Renal cortical epithelial cell (primary cell): ENCODE measurements at regions not wholly inside any gene's neighbourhood (a gene's known extent, or its start where the extent isn't known, plus 50 kb on each side); places are given as distances from the start of the nearest gene placed in this dataset.

Source experiments
- DNase-seq: peaks from one replicate; pipeline ENCODE4 v3.0.0-alpha.2; 2011; ENCODE audit warnings: low read depth

DNA sequence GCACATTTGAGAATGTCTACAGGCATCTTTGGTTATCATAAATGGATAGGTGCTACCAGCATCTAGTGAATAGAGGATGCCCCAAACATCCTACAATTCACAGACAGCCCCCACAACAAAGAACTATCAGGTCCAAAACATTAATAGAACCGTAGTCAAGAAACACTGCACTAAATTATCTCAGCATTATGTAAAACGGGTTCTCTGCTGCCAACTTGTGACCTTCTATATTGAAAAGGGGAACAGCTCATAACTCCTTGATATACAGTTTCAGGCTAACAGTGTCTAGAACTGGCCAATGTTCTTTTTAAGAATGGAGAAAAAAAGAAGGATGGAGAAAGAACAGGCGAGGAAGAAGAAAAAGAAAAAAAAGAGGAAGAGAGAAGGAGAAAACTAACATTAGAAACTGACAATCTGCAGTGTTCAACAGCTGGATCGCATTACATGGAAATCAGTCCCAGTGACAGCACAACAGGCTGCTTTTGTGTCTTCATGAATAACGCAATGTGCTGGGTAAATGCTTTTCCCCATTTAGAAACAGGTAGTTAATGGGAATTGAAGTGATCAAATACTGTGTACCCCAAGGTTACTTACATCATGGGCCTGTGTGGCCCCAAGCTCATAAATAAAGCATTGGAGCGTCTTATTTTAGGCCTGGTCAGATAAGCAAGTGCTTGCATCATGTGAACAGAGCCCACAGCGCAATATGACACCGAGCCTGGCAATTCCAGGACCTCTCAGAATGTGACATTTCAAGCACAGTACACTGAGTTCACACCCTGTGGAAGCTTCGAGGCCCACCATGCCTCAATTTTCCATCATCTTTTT, 339.5 kb downstream of the DHX15 start:
- no peak for DNase-seq

DNA sequence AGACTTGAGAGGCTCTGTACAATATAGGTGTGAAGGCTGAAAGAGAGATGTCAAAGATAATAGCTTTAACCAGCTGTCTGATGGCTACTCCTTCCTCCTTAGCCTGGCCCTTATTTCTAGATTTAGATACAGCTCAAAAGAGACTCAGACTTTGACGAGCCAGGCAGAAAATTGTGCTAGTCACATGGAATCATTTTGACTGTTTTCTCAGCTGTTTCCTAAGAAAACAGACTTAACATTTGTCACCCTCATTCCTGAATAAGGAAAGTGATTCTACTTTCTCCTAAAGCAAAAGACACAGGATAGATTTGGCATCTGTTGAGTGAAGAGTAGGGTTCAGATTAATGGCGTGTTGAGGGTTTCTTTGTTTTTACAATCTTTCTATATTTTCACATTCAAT, 340.7 kb downstream of the DHX15 start:
- no peak for DNase-seq

DNA sequence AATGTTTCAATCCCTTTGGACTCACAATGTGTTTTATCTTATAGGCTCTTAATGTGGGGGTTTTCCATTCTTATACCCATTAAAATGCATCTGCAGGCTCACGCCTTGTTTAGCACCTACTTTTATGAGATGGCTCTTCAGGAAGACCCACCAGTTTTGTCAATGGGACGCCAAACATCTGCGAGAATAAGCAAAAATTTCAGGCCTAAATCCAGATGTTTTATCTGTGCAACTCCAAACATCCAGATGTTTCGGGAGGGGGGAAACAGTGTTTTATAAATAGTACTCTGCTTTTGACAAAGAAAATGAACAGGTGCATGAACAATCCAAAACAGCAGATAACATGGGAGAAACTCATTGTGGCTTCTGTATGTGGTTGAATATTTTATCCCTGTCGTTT, 342.8 kb downstream of the DHX15 start:
- no peak for DNase-seq

DNA sequence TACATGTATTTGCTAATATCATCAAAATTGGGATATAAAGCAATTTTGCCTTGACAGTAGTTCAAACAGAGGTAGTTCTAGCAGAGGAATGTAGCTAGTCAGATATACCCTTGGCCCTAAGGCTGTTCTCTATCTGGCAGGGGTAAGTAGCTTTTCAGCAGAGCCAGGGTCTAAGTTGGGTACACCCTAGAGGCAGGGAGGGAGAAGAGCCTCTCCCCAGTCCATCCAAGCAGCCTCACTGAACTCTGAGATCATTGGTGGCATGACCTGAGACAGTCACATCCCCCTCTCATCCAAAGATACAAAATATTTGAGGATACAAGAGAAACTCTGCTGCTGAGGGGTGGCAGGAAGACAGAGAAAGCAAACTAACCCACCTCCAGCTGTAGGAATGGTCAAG, 343.7 kb downstream of the DHX15 start:
- no peak for DNase-seq

DNA sequence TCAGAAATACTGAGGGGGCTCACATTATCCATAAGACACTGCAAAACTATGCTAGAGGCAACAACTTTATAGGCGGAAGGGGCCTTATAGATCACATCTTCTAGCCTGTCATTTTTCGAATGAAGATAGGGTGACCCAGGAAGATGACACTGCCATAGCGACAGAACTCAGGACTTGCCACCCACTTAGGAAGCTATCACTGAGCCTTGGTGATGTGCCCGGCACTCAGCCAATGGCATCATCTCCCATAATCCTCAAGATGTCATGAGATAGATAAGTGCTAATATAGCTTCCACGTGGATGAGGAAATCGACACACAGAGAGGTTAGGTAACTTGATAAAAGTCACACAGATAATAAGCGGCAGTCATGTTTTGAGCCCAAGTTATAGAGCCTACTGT, 346.6 kb downstream of the DHX15 start:
- DNase-seq: no peak

DNA sequence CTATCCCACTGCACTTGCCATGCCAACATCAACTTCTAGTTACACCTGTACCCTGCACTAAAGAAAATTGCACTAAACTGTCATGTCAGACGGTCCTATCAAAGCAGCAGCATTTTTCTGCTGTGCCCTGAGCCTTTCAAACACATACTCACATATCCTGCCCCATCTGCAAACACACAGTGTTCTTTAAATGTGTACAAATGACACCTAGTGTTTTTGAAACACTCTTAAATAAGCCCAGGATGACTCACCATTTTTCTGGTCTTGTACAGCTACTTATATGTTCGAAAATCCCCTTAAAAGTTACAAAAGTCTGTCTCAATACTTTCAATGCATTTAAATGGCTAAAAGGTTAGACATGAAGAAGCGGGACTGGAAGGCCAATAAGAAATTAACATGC, 346.7 kb upstream of the PPARGC1A start:
- DNase-seq: peak; percentile 42

DNA sequence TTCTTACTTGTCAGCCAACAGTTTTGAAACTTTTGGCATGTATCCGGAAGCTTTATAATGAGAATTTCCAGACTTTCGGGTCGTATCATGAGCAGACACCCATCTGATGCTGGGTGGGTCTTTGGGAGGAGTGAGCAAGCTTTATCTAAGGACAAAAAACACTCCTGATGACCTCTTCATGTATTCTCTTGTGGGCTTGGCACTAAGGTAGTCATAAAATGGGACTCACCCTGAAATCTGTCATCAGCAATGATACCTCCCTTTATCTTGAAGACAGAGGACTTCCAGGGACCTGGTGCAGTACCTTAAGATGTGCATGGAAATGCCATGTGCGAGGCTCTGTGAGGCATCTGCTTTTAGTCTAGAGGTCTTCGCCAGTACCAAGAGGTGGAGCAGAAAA, 346.3 kb upstream of the PPARGC1A start:
- no peak for DNase-seq

DNA sequence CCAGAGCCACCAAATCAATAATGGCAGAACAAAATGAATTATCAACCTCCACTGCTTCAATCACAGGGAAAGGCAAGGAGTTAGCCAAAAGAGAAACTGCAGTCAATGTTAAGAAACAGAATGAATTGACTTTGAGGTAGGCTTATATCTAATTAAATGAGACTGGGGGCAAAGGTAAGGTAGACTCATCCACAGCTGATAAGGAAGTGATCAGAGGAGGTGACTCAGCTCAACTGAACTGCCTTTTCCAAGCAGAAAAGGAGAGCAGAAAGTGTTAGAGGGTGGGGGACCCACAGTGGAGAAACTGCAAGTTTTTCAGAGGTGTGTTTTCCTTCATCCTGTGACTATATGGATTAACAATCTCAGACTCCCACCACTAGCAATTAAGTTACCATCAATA, 345.8 kb upstream of the PPARGC1A start:
- peak; percentile 27 for DNase-seq

DNA sequence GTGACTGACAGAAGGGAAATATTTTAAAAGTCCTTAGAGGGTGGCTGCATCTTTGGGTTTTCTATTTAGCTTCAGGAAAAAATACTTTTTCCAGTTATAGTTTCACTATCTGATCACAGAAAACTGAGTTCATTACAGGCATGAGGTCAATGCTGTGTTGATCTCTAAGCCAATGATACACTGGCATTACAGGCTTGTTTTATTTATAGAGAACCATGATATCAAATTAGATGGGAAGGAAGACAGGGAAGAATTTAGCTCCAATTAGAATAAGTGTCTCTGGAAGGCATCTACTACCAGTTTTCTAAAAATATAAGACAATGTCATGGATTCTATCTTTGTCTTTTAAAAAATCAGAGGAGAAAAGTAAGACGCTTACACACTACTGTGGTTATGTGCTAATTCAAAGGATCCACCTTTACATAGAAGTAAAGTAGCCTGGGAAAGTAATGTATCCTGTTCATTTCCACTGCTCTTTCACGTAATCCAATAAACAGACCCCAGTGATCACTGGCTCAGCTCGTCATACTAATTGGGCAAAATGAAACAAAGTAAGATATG, 344.5 kb upstream of the PPARGC1A start:
- no peak for DNase-seq

DNA sequence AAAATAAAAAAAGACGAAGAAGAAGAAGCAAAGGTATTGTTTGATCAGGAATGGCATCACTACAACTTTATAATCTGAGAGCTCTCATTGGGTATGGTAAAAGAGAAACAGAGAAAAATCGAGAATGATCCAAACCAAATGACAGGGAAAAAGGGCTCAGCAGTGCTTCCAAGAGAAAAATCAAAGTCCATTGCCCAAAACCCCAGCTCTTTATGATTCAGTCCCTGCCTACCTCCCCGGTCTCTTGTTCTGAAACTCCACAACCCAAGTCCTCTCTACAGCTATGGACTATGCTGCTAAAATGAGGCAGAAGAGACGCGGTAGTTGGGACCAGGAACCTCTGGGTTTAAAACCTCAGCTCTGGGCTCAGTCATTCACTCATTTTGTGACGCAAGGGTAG, 341.1 kb upstream of the PPARGC1A start:
- DNase-seq: no peak

DNA sequence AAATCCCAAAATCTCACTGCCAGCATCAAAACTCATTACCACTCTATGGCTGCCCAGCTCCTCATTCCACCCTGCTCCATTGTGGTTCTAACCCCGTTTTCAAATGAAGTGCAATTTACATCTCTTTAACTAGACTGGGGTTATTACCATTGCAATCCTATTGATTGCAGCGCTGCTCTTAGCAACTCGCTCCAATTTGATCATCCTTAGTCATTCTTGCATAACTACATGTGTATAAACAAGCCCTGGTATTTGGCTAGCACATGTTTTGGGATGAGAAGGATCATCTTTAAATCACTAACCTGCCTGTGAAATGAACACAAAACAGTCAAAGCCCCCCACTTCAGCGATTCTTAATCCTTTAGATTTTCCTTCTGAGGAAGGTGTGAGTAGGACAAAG, 340.1 kb upstream of the PPARGC1A start:
- no peak for DNase-seq

DNA sequence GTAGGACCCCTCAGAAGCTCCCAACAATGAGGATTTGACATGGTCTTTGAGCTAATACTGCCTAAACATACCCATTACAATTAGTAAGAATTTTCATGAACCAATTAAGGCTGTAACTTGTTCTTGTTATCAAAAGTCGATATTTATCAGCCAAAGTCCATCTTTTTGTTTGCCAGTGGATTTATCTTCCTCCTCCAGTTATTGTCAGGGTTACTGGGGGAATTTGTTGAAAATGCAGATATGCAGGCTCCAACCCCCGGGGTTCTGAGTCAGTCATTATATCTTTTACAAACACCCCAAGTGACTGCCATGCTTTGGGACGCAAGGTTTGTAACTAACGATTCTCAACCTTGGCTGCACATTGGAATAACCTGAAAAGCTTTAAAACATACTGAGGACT, 338.8 kb upstream of the PPARGC1A start:
- no peak for DNase-seq

DNA sequence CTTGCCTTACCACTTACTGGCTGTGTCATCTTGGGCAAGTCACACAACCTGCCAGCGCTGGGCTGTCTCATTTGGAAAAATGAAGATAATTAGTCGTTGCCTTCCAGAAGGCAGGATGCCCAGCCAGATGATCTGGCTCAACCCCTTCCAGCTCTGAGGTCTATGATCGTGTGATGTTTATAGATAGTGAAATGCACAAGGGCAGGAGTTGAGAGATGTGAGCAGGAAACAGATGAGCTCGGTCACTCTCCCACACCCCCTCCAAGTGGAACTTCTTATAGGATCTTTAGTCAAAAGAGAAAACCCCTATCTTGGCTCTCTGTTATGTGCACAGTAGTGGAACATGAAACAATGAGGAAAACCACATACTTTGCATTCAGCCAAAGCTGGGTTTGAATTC, 336.8 kb upstream of the PPARGC1A start:
- DNase-seq: no peak

DNA sequence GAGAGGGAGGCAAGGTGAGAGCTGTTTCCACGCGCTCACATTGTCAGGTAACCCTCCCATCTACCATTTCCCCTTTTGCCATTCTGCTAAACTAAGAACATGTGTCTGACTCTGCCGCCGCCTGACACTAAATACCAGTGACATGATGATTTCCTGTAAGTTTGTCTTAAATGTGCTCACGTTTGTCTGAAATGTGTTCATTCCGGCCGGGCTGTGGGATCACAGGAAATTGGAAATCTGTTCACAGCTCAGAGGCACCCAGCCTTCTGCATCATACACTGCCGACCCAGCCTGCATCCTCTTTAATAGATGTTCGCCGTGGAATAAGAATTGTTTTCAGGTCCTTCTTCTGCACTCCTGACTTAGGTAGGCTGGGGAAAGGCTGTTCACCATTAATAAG, 336.2 kb upstream of the PPARGC1A start:
- DNase-seq: no peak

DNA sequence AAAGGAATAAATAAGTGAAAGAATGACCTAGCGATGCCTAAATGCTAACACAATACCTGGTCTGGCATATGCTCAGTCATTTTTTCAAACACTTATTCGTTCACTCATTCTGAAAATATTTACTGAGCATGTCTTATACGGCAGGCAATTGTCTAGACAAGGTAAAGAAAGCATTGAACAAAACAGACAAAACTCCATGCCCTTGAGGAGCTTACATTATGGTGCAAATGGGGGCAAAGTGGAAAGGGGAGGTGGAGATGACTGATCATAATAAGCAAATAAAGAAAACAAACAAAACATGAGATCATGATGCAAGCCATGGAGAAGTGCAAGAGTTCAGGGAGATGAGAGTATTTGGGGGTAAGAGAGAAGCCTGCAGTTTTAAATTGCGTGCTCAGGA, 334.6 kb upstream of the PPARGC1A start:
- no peak for DNase-seq

DNA sequence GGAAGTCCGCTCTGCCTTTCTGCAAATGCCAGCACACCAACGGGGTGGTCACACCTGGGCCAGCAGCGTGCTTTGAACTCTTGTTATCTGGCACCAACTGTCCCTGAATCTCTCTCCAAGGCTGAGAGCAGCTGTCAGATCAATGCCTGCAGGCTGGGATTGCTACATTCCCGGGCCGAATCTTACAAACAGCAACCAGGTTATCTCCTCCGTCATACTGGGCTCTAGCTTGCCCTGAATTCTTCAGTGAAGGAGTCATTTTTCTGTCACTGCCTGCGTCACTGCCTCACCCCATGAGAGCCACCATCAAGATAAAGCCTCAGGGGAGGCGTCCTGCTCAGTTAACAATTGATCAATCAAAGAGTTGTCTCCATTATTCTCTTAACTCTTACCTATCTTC, 329.4 kb upstream of the PPARGC1A start:
- DNase-seq: no peak

DNA sequence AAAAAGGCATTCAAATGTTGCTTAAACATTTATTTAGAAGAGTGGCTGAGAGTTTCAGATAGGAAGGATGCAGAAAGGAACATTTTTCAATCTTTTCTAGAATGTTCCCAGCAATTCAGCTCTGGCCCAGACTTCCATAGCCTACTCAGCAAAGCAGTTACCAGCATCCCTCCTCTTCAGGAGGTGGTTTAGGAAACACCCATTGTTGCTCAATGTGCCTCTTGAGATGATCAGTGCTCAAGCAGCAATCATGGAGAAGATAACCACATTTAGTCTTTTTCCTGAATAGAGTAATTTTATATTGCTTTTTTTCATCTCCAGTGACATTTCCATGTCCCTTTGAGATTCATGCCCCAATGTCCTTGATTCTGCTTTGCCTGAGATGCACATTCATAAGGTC, 328.7 kb upstream of the PPARGC1A start:
- no peak for DNase-seq

DNA sequence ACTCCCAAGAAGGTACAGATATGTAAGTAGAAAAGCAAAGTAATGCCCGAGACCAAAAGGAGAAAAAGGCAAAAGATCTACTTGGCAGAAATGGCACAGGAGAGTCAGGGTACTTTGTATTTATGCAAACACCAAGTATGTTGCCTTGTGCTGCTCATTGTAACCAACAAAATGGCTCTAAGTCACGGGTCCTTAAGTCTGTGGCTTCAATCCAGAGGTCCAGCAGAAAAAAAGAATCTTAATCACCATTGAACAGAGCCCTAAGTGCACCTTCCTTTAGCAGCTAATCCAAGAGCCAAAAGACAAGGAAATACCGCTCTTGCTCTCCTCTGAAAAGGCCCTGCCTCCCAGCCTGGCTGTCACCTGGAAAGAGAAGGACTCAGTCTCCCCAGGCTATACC, 324.9 kb upstream of the PPARGC1A start:
- peak; percentile 57 for DNase-seq

DNA sequence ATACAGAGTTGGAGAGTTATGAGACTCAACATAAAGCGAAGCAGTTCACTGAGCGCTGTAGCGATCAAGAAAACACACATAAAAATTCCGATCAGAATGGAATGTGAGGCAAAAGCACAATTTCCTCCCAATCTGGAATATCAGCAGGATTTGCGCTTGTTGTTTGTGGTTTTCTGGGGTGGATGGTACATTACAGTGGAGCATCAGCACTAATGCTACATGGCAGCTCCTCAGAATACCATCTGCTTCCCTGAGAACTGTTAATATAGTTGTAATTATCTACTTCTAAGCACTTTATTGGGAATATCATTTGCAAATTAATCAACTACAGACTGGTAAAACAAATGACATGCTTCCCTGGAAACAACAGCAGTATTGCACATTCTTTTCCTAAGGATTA, 324.1 kb upstream of the PPARGC1A start:
- no peak for DNase-seq

DNA sequence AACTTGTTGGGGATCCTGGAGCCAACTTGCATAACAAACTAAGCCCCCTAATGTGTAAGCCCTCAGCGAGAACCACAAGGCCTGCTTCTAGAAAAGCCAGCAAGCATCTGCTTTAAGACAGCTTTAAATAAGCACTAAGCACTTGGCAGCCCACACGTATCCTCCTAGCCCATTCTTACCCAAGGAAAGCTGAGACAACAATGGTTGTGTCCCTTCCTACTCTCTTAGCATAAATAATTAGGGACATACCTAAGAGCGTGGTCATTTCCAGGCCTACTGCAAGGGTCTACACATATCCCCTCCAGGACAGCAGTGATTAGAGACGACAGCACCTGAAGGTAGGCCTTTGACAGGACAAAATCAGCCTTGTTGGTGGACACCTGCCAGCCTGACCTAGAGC, 322.8 kb upstream of the PPARGC1A start:
- no peak for DNase-seq

DNA sequence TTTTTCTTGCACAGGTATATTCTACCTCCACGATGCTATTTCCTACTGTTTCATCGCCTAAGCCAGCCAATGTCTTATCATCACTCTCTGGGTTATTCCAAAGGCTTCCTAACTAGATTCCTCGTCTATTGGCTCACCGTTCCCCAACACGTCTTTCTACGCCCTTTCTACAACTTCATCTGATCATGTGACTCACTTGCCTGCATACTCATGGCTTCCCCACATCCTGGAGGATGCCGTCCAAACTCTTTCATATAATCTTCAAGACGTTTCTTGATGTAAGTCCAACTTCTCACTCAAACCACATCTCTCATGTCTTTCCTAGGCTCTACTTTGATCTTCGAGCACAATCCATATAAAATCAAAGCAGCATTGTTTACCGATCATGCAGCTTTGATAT, 322.0 kb upstream of the PPARGC1A start:
- no peak for DNase-seq

DNA sequence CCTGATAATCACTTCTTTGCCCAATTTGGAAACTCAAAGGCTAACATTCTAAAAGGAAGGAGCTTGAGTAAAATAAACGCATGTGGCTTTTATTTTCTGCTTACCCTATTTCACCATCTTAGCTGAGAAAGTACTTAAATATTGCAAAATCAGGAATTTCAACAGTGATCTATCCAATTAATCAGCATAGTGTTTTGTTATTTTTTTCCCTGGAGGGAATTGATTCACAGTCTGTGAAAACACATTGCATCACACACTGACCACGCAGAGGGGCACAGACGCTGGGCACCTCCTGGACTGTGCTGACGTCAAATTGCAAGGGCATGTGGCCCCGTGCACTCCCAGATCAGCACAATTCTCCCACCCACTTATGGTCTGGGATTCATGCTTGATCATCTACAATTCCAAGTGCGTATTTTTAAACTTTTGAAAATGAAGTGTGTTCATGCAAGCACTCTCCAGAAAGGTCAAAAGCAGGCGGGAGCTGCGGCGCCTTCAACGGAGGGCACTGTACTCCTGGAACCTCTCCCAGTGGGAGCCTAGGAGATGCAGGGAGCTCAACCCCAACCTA, 320.6 kb upstream of the PPARGC1A start:
- DNase-seq: peak; percentile 98

DNA sequence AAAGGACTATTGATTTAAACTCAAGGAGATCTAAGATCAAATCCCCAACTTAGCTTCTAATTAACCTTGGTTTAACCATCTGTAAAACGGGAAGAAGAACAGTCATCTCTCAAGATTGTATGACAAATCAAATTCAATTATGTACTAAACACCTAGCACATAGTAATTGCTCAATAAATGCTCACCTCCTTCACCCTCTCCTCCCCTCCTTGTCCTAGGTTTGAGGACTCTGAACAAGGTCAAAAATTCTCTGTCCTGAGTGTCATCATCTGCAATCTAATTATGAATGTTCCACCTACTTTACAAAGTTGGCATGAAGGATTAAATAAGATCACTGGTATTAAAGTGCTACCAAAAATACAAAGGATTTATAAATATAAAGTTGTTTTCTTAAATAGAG, 320.1 kb upstream of the PPARGC1A start:
- DNase-seq: peak; percentile 73

DNA sequence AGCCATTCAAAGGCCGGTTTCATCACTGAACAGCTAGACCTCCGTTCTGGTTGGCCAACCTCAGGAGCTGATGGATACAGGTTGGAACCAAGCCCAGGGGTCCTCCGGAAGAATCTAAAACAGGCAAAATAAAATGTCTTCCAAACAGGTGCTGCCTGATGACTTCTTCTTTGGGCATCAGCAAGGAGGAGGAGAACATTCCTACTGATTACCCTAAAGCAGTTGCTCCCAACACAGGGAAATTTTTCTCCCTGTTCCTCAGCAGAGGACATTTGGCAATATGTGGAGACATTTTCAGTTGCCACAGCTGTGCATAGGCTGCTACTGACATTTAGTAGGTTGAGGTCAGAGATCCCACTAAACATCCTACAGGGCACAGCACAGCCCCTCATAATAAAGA, 319.3 kb upstream of the PPARGC1A start:
- no peak for DNase-seq
